Kidney (tissue), 13 donors: ENCODE measurements at regions not wholly inside any gene's neighbourhood (a gene's known extent, or its start where the extent isn't known, plus 50 kb on each side); places are given as distances from the start of the nearest gene placed in this dataset.

Experiments used
- DNase-seq, 5 donors: peaks; one replicate each; pipeline ENCODE4 v3.0.0-alpha.2; 2013 to 2020
- FAIRE-seq: peaks from 2 replicates; lab custom pipeline; 2012; peaks lifted over from hg19 to GRCh38; lab: Jason Lieb, UNC
- H3K27ac ChIP-seq, 2 donors: one replicate each; pipeline ENCODE4 v1.7.0; 2013; ENCODE audit warnings: low read depth in 2 of 2, low read length in 2 of 2, inconsistent platforms in 1 of 2
- H3K27me3 ChIP-seq: one replicate; pipeline ENCODE4 v1.7.1; 2013; ENCODE audit warnings: low read length, inconsistent platforms; ENCODE audit not compliant: control insufficient read depth, insufficient read depth
- H3K36me3 ChIP-seq, 3 donors: one replicate each; pipeline versions ENCODE4 v1.7.0 to v1.7.1; 2013; ENCODE audit warnings: low read length in 3 of 3, control low read depth in 1 of 3, inconsistent platforms in 1 of 3; ENCODE audit not compliant: insufficient read depth in 3 of 3, control insufficient read depth in 2 of 3
- H3K4me1 ChIP-seq, 3 donors: one replicate each; pipeline versions ENCODE4 v1.7.0 to v1.7.1; 2013; ENCODE audit warnings: low read length in 3 of 3, inconsistent platforms in 1 of 3, low read depth in 1 of 3; ENCODE audit not compliant: control insufficient read depth in 2 of 3, insufficient read depth in 2 of 3
- H3K4me3 ChIP-seq, 3 donors: one replicate each; pipeline versions ENCODE4 v1.7.0 to v1.8.1; 2013; ENCODE audit warnings: low read length in 3 of 3, control low read depth in 1 of 3, inconsistent platforms in 1 of 3
- H3K9ac ChIP-seq, 3 donors: one replicate each; pipeline versions ENCODE4 v1.7.0 to v1.7.1; 2013; ENCODE audit warnings: low read length in 3 of 3, control low read depth in 1 of 3, inconsistent platforms in 1 of 3
- H3K9me3 ChIP-seq, 3 donors: one replicate each; pipeline versions ENCODE4 v1.7.0 to v1.7.1; 2013; ENCODE audit warnings: low read length in 3 of 3, control low read depth in 1 of 3, inconsistent platforms in 1 of 3; ENCODE audit not compliant: control insufficient read depth in 2 of 3, insufficient read depth in 1 of 3
- CTCF ChIP-seq: IDR thresholded peaks from 3 replicates; pipeline ENCODE4 v1.5.1; 2012; ENCODE audit warnings: mild to moderate bottlenecking, moderate library complexity, borderline replicate concordance; ENCODE audit not compliant: insufficient read depth; ENCODE audit errors: extremely low read depth
- intact Hi-C: fragments of 100-400 bp; cut with DNase I; formaldehyde crosslinking; loops from one replicate; pipeline ENCODE4 v1.11.1; 2022
- donor health status: control.
- donor health status: control.
- donor health status: control.
- donor health status: control.
- donor health status: control.
- donor health status: DM: yes; HTN: yes; CAD: no.
- donor health status: Normal renal cell carcinoma (clear cell type).

GRCh38 chr3:168552251-168552650, 456.5 kb upstream of the GOLIM4 start:
- no peak overlapping the region for H3K4me3 ChIP-seq

GRCh38 chr3:168548719-168549118, 453.0 kb upstream of the GOLIM4 start:
- intact Hi-C loops = no loop called here
- no peak for TF ChIP-seq CTCF
- no peak for FAIRE-seq

More at GRCh38 chr3:168552251-168552650, 456.5 kb upstream of the GOLIM4 start:
- H3K27me3 ChIP-seq = no peaks in the 10 kb centered on the region
- no peak overlapping the region for H3K9ac ChIP-seq
- intact Hi-C loops = no loop called here
- DNase-seq (no peak), FAIRE-seq (no peak)
- H3K27ac ChIP-seq = no peak overlapping the region
- no peaks in the 10 kb centered on the region for H3K36me3 ChIP-seq
- no peak for TF ChIP-seq CTCF
- H3K9me3 ChIP-seq = no peaks in the 10 kb centered on the region
- H3K4me1 ChIP-seq = no peaks in the 10 kb centered on the region

GRCh38 chr3:168546707-168547106, 451.0 kb upstream of the GOLIM4 start:
- no peak for TF ChIP-seq CTCF
- H3K36me3 ChIP-seq = no peaks in the 10 kb centered on the region
- H3K27me3 ChIP-seq = no peaks in the 10 kb centered on the region
- FAIRE-seq = no peak
- no peak overlapping the region for H3K9ac ChIP-seq
- H3K27ac ChIP-seq = no peak overlapping the region
- no peak for DNase-seq
- H3K4me1 ChIP-seq = no peaks in the 10 kb centered on the region
- H3K9me3 ChIP-seq = no peaks in the 10 kb centered on the region
- H3K4me3 ChIP-seq = no peak overlapping the region
- intact Hi-C loops = no loop called here

More at GRCh38 chr3:168548719-168549118, 453.0 kb upstream of the GOLIM4 start:
- Histone ChIP-seq H3K36me3 (no peaks in the 10 kb centered on the region), H3K9ac (no peak overlapping the region), H3K9me3 (no peaks in the 10 kb centered on the region), H3K4me1 (no peaks in the 10 kb centered on the region), H3K4me3 (no peak overlapping the region), H3K27me3 (no peaks in the 10 kb centered on the region), H3K27ac (no peak overlapping the region)
- DNase-seq = no peak

- Histone ChIP-seq H3K27me3 (no peaks in the 10 kb centered on the region), H3K4me1 (no peaks in the 10 kb centered on the region), H3K9me3 (no peaks in the 10 kb centered on the region), H3K27ac (no peak overlapping the region), H3K36me3 (no peaks in the 10 kb centered on the region), H3K9ac (no peak overlapping the region), H3K4me3 (no peak overlapping the region)
- FAIRE-seq = no peak
- DNase-seq = no peak
- intact Hi-C loops = no loop called here
- TF ChIP-seq CTCF = no peak
These were observed 449.9 kb upstream of the GOLIM4 start for GRCh38 chr3:168545591-168545990.
